Spleen (tissue), 11 donors: ENCODE measurements at regions not wholly inside any gene's neighbourhood (a gene's known extent, or its start where the extent isn't known, plus 50 kb on each side); places are given as distances from the start of the nearest gene placed in this dataset.

Experiments
- DNase-seq: peaks from one replicate; pipeline ENCODE4 v3.0.0-alpha.2; 2020
- H3K27ac ChIP-seq, 8 donors: fragments of 200-600 bp; sonication (generic) in 7 of 8; 1 replicate in 4 of 8; 2 replicates in 4 of 8; pipeline versions ENCODE4 v1.5.0 to v1.8.0; 2016 to 2021; ENCODE audit warnings: inconsistent platforms in 4 of 8, mild to moderate bottlenecking in 4 of 8, moderate library complexity in 1 of 8
- H3K27me3 ChIP-seq, 7 donors: fragments of 200-600 bp; sonication (generic) in 6 of 7; replicated peaks in 1 of 7; 1 replicate in 4 of 7; 2 replicates in 3 of 7; pipeline versions ENCODE4 v1.5.0 to v1.8.0; 2016 to 2021; ENCODE audit warnings: inconsistent platforms in 3 of 7, mild to moderate bottlenecking in 1 of 7
- H3K36me3 ChIP-seq, 6 donors: fragments of 200-600 bp; sonication (generic) in 5 of 6; 1 replicate in 4 of 6; 2 replicates in 2 of 6; pipeline versions ENCODE4 v1.5.0 to v1.8.0; 2016 to 2021; ENCODE audit warnings: inconsistent platforms in 2 of 6
- H3K4me1 ChIP-seq, 6 donors: fragments of 200-600 bp; sonication (generic) in 5 of 6; 1 replicate in 3 of 6; 2 replicates in 3 of 6; pipeline versions ENCODE4 v1.5.0 to v1.8.0; 2016 to 2021; ENCODE audit warnings: inconsistent platforms in 3 of 6
- H3K4me3 ChIP-seq, 8 donors: fragments of 200-600 bp; sonication (generic) in 7 of 8; 1 replicate in 4 of 8; 2 replicates in 4 of 8; pipeline versions ENCODE4 v1.5.0 to v1.8.0; 2016 to 2021; ENCODE audit warnings: inconsistent platforms in 4 of 8, mild to moderate bottlenecking in 4 of 8, moderate library complexity in 2 of 8
- H3K9me3 ChIP-seq, 8 donors: fragments of 200-600 bp; sonication (generic) in 7 of 8; 1 replicate in 4 of 8; 2 replicates in 4 of 8; pipeline versions ENCODE4 v1.5.0 to v1.8.0; 2016 to 2021; ENCODE audit warnings: inconsistent platforms in 4 of 8
- POLR2A ChIP-seq, 3 donors: fragments of 450-650 bp; IDR thresholded peaks; one replicate each; pipeline ENCODE4 v1.5.1; 2017; ENCODE audit warnings: antibody characterized with exemption in 3 of 3, mild to moderate bottlenecking in 1 of 3
- POLR2AphosphoS5 ChIP-seq, 3 donors: sonication (generic); formaldehyde crosslinking; IDR thresholded peaks; one replicate each; pipeline ENCODE4 v1.5.1; 2017; ENCODE audit warnings: antibody characterized with exemption in 3 of 3
- WGBS, 5 donors: extraction: QIAGEN DNeasy Blood & Tissue Kit in 3 of 5; methylation state at CpG; one replicate each; pipeline versions ENCODE4 v1.1.5 to v1.1.7; 2013 to 2018; 5-methylcytosine and 5-hydroxymethylcytosine counted together
- intact Hi-C: fragments of 100-400 bp; cut with DNase I; formaldehyde crosslinking; loops from one replicate; pipeline ENCODE4 v1.15.0; 2023; ENCODE audit warnings: low total_unique reads
- TF ChIP-seq, protein P1 (sequence below), 11 experiments: fragments of 200-600 bp in 7 of 11; fragments of 450-650 bp in 4 of 11; sonication (generic) in 4 of 11; IDR thresholded peaks in 8 of 11; conservative IDR thresholded peaks in 3 of 11; 1 replicate in 7 of 11; 2 replicates in 4 of 11; pipeline versions ENCODE4 v1.4.0 to v1.8.0; 2016 to 2021; ENCODE audit warnings: antibody characterized with exemption in 11 of 11, inconsistent platforms in 4 of 11, mild to moderate bottlenecking in 1 of 11
- donor health status: healthy with polysubstance abuse.
- donor health status: DM: no; HTN: no; CAD: no; lungs with moderate emphysema.
- donor health status: DM: no; HTN: no; CAD: no.
- donor health status: Bipolar disorder and iron deficiency.
- donor health status: healthy.
- donor health status: DM: no; HTN: no; CAD: no.
- donor health status: DM: yes; HTN: yes; CAD: no.

DNA sequence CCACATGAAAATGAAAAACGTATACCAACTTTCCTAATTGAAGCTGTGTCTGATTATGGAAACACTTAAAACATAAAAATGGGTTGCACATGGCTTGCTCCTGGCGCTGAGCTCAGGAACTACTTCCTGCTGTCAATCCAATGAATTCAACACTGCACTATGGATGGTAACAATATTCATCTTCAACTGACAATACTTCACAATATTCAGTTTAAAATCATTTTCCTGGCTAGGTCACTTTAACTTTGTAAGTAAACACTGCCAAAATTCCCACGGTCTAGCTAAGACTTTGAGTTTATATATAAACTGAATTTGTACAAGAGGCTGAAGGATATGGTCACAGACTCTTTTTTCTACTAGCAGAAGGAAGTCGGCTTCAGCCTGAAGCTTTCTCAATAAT is 556.9 kb downstream of the TNS3 start:
- no peak for DNase-seq

GRCh38 chr7:47008461-47008860 is 573.5 kb downstream of the TNS3 start:
- 82 to 98% (median 89%) methylated on average over 1 of the region's 1 CpG for WGBS, 5 donors
- DNase-seq: no peak
- intact Hi-C loops: no loop called here
- Histone ChIP-seq H3K27me3 (no peaks in the 10 kb centered on the region), H3K9me3 (no peaks in the 10 kb centered on the region), H3K36me3 (no peaks in the 10 kb centered on the region), H3K4me1 (no peaks in the 10 kb centered on the region), H3K27ac (no peak overlapping the region), H3K4me3 (no peak overlapping the region)
- TF ChIP-seq, protein P1, sequence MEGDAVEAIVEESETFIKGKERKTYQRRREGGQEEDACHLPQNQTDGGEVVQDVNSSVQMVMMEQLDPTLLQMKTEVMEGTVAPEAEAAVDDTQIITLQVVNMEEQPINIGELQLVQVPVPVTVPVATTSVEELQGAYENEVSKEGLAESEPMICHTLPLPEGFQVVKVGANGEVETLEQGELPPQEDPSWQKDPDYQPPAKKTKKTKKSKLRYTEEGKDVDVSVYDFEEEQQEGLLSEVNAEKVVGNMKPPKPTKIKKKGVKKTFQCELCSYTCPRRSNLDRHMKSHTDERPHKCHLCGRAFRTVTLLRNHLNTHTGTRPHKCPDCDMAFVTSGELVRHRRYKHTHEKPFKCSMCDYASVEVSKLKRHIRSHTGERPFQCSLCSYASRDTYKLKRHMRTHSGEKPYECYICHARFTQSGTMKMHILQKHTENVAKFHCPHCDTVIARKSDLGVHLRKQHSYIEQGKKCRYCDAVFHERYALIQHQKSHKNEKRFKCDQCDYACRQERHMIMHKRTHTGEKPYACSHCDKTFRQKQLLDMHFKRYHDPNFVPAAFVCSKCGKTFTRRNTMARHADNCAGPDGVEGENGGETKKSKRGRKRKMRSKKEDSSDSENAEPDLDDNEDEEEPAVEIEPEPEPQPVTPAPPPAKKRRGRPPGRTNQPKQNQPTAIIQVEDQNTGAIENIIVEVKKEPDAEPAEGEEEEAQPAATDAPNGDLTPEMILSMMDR (IDR thresholded peaks at IDR 0.05 in 8 of 11, conservative IDR thresholded peaks at IDR 0.05 in 3 of 11): no peak
- TF ChIP-seq POLR2A (IDR thresholded peaks at IDR 0.05): no peak
- no peak for TF ChIP-seq POLR2AphosphoS5 (IDR thresholded peaks at IDR 0.05)

More for the DNA sequence above, 556.9 kb downstream of the TNS3 start:
- Histone ChIP-seq H3K4me3 (no peak overlapping the region), H3K27me3 (no peaks in the 10 kb centered on the region), H3K27ac (no peak overlapping the region), H3K36me3 (no peaks in the 10 kb centered on the region), H3K9me3 (no peaks in the 10 kb centered on the region), H3K4me1 (no peaks in the 10 kb centered on the region)
- 56 to 67% (median 60%) methylated on average over 4 of the region's 4 CpGs for WGBS, 5 donors
- TF ChIP-seq, protein P1 (IDR thresholded peaks at IDR 0.05 in 8 of 11, conservative IDR thresholded peaks at IDR 0.05 in 3 of 11): no peak
- TF ChIP-seq POLR2AphosphoS5 (IDR thresholded peaks at IDR 0.05): no peak
- no peak for TF ChIP-seq POLR2A (IDR thresholded peaks at IDR 0.05)
- intact Hi-C loops: no loop called here

GRCh38 chr7:47007471-47007870 is 574.4 kb downstream of the TNS3 start:
- WGBS, 5 donors: 63 to 75% (median 69%) methylated on average over 5 of the region's 5 CpGs

GRCh38 chr7:47000561-47000960 is 581.4 kb downstream of the TNS3 start:
- no peaks in the 10 kb centered on the region for H3K9me3 ChIP-seq
- 64 to 94% (median 84%) methylated on average over 1 of the region's 1 CpG for WGBS, 5 donors
- H3K36me3 ChIP-seq: no peaks in the 10 kb centered on the region
- TF ChIP-seq POLR2AphosphoS5 (IDR thresholded peaks at IDR 0.05) (no peak), POLR2A (IDR thresholded peaks at IDR 0.05) (no peak)
- TF ChIP-seq, protein P1 (IDR thresholded peaks at IDR 0.05 in 8 of 11, conservative IDR thresholded peaks at IDR 0.05 in 3 of 11): no peak
- no peak for DNase-seq
- no peaks in the 10 kb centered on the region for H3K4me1 ChIP-seq
- intact Hi-C loops: no loop called here
- no peak overlapping the region for H3K4me3 ChIP-seq
- no peaks in the 10 kb centered on the region for H3K27me3 ChIP-seq
- no peak overlapping the region for H3K27ac ChIP-seq

More at GRCh38 chr7:47007471-47007870, 574.4 kb downstream of the TNS3 start:
- Histone ChIP-seq H3K36me3 (no peaks in the 10 kb centered on the region), H3K27ac (no peak overlapping the region), H3K4me3 (no peak overlapping the region), H3K9me3 (no peaks in the 10 kb centered on the region), H3K27me3 (no peaks in the 10 kb centered on the region), H3K4me1 (no peaks in the 10 kb centered on the region)
- DNase-seq: no peak
- TF ChIP-seq POLR2AphosphoS5 (IDR thresholded peaks at IDR 0.05): no peak
- TF ChIP-seq, protein P1 (IDR thresholded peaks at IDR 0.05 in 8 of 11, conservative IDR thresholded peaks at IDR 0.05 in 3 of 11): no peak
- TF ChIP-seq POLR2A (IDR thresholded peaks at IDR 0.05): no peak
- intact Hi-C loops: no loop called here
